OCI-LY1 (cell line): ENCODE measurements at regions not wholly inside any gene's neighbourhood (a gene's known extent, or its start where the extent isn't known, plus 50 kb on each side); places are given as distances from the start of the nearest gene placed in this dataset.

Experiments
- H2AFZ ChIP-seq: fragments of 200-600 bp; sonication (generic), shearing (Covaris generic); 2 replicates; pipeline ENCODE4 v1.6.0; 2014; ENCODE audit warnings: antibody characterized with exemption, mild to moderate bottlenecking, low read length
- H3F3A ChIP-seq: fragments of 200-600 bp; sonication (generic), shearing (Covaris generic); 2 replicates; pipeline ENCODE4 v1.6.0; 2014; ENCODE audit warnings: mild to moderate bottlenecking, antibody characterized with exemption, low read length, moderate library complexity; ENCODE audit not compliant: insufficient read depth
- H3K27ac ChIP-seq: fragments of 200-600 bp; sonication (generic); 2 replicates; pipeline ENCODE4 v1.5.1; 2014; ENCODE audit warnings: low read length, mixed run types, mild to moderate bottlenecking, low read depth; ENCODE audit not compliant: poor library complexity, severe bottlenecking
- H3K27me3 ChIP-seq: fragments of 200-600 bp; sonication (generic); 2 replicates; pipeline ENCODE4 v1.6.0; 2014; ENCODE audit warnings: antibody characterized with exemption, mild to moderate bottlenecking, low read length, moderate library complexity; ENCODE audit not compliant: insufficient read depth
- H3K36me3 ChIP-seq: fragments of 200-600 bp; sonication (generic); 2 replicates; pipeline ENCODE4 v1.6.1; 2014; ENCODE audit warnings: mild to moderate bottlenecking, antibody characterized with exemption, low read length, moderate library complexity, mixed read lengths; ENCODE audit not compliant: insufficient read depth
- H3K4me1 ChIP-seq: fragments of 200-600 bp; sonication (generic); 2 replicates; pipeline ENCODE4 v1.5.1; 2014; ENCODE audit warnings: mild to moderate bottlenecking, low read length, moderate library complexity; ENCODE audit not compliant: insufficient read depth, severe bottlenecking
- H3K4me2 ChIP-seq: fragments of 200-600 bp; sonication (generic), shearing (Covaris generic); 2 replicates; pipeline ENCODE4 v1.6.1; 2014; ENCODE audit warnings: low read length
- H3K4me3 ChIP-seq: fragments of 200-600 bp; sonication (generic); 2 replicates; pipeline ENCODE4 v1.5.1; 2014; ENCODE audit warnings: low read length, low read depth, mild to moderate bottlenecking, mixed read lengths; ENCODE audit not compliant: poor library complexity, severe bottlenecking
- H3K79me2 ChIP-seq: fragments of 200-600 bp; shearing (Covaris generic); 2 replicates; pipeline ENCODE4 v1.6.1; 2016; ENCODE audit warnings: mixed run types, low read length, mixed read lengths; ENCODE audit not compliant: insufficient read depth
- H3K9ac ChIP-seq: fragments of 200-600 bp; sonication (generic), shearing (Covaris generic); 2 replicates; pipeline ENCODE4 v1.6.1; 2014; ENCODE audit warnings: mild to moderate bottlenecking, low read length, mixed read lengths
- H3K9me2 ChIP-seq: fragments of 200-600 bp; sonication (generic), shearing (Covaris generic); 2 replicates; pipeline ENCODE4 v1.6.1; 2014; ENCODE audit warnings: low read depth, mild to moderate bottlenecking, low read length, mixed read lengths
- H3K9me3 ChIP-seq: fragments of 200-600 bp; shearing (Covaris generic); 2 replicates; pipeline ENCODE4 v1.6.1; 2014; ENCODE audit warnings: low read length, mixed read lengths
- H4K20me1 ChIP-seq: fragments of 200-600 bp; sonication (generic), shearing (Covaris generic); 2 replicates; pipeline ENCODE4 v1.6.0; 2016; ENCODE audit warnings: mild to moderate bottlenecking, low read length; ENCODE audit not compliant: insufficient read depth
- EZH2 ChIP-seq: fragments of 200-600 bp; sonication (generic), shearing (Covaris generic); IDR thresholded peaks from 2 replicates; pipeline ENCODE4 v1.8.0; 2017; ENCODE audit warnings: borderline replicate concordance, mixed run types, mild to moderate bottlenecking, antibody characterized with exemption, low read length, moderate library complexity, mixed read lengths
- TF ChIP-seq, protein P1 (sequence below): fragments of 200-600 bp; sonication (generic), shearing (Covaris generic); IDR thresholded peaks from 2 replicates; pipeline ENCODE4 v1.5.1; 2017; ENCODE audit warnings: mild to moderate bottlenecking, antibody characterized with exemption, low read length, moderate library complexity, mixed read lengths

DNA sequence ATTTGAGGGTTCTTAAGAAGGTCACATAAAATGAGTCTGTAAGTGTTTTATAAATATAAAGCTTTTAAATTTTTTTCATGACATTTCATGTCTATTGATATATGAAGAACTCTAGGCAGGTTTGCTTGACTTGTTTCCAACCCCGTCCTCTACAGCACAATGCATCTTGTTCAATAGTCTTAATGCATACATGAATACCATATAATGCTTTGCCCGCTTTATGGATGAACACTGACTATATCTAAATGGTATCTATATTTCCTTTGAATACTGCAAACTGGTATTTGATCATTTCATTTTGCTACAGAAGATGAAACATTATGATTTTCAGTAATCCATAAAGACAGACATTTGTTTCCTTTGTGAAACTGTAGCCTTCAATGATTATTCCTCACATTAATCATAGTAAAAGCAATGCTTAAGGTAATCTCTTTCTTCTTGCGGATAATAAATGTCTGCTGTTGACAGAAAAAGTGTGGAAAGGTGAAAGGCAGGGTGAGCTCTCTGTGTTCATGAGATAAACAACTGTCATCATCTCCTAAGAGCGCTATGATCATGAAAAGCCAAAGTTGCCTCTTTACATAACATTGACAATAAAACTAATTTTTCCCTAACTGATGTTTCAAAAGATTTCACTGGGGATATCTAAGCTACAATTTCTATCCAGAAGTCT, 645.1 kb downstream of the CDH8 start:
- no peaks in the 10 kb centered on the region for H4K20me1 ChIP-seq
- no peak for TF ChIP-seq EZH2
- TF ChIP-seq, protein P1, sequence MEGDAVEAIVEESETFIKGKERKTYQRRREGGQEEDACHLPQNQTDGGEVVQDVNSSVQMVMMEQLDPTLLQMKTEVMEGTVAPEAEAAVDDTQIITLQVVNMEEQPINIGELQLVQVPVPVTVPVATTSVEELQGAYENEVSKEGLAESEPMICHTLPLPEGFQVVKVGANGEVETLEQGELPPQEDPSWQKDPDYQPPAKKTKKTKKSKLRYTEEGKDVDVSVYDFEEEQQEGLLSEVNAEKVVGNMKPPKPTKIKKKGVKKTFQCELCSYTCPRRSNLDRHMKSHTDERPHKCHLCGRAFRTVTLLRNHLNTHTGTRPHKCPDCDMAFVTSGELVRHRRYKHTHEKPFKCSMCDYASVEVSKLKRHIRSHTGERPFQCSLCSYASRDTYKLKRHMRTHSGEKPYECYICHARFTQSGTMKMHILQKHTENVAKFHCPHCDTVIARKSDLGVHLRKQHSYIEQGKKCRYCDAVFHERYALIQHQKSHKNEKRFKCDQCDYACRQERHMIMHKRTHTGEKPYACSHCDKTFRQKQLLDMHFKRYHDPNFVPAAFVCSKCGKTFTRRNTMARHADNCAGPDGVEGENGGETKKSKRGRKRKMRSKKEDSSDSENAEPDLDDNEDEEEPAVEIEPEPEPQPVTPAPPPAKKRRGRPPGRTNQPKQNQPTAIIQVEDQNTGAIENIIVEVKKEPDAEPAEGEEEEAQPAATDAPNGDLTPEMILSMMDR = no peak
- H3K9ac ChIP-seq = no peak overlapping the region
- no peak overlapping the region for H3K27ac ChIP-seq
- H2AFZ ChIP-seq = no peak overlapping the region
- H3K4me1 ChIP-seq = no peaks in the 10 kb centered on the region
- no peaks in the 10 kb centered on the region for H3K36me3 ChIP-seq
- no peak overlapping the region for H3K4me2 ChIP-seq
- H3K79me2 ChIP-seq = no peaks in the 10 kb centered on the region
- no peak overlapping the region for H3K4me3 ChIP-seq
- no peaks in the 10 kb centered on the region for H3F3A ChIP-seq
- no peaks in the 10 kb centered on the region for H3K9me3 ChIP-seq
- H3K9me2 ChIP-seq = no peaks in the 10 kb centered on the region
- no peaks in the 10 kb centered on the region for H3K27me3 ChIP-seq

DNA sequence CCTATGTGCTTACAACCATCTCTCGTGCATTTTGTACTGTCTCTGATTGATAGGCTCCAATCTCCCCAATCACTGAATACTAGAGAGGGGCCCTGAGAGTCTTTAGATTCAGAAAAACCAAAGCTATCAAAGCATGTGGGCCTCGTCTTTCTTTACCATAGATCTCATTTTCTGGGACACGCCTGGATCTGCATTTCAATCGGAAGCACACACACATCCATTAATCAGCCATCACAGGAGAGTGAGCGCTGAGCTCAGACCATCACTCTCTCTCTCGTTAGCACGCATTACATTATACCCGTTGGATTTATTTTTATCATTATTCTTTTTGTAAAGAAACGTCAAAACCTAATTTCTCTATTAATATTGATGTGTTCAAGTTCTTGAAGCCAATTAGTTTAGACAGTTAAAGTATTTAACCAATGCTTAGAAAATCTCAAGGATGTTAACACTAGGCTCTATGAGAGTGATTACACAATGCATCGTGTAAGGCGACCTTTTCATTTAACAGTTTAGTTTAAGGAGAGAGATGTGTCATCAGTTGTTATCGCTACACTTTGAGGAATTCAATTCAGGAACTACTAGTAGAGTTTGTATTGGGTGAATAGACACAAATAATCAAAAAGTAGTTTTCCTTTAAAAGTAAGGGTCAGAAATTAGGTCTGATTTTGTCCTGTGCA, 650.7 kb downstream of the CDH8 start:
- no peak overlapping the region for H3K9ac ChIP-seq
- no peaks in the 10 kb centered on the region for H3K79me2 ChIP-seq
- H3K27ac ChIP-seq = no peak overlapping the region
- no peaks in the 10 kb centered on the region for H3F3A ChIP-seq
- no peaks in the 10 kb centered on the region for H3K9me2 ChIP-seq
- H3K4me3 ChIP-seq = no peak overlapping the region
- no peaks in the 10 kb centered on the region for H3K27me3 ChIP-seq
- no peaks in the 10 kb centered on the region for H4K20me1 ChIP-seq
- H3K4me2 ChIP-seq = no peak overlapping the region
- no peak overlapping the region for H2AFZ ChIP-seq
- H3K36me3 ChIP-seq = no peaks in the 10 kb centered on the region
- no peak for TF ChIP-seq EZH2
- TF ChIP-seq, protein P1 = no peak
- no peaks in the 10 kb centered on the region for H3K9me3 ChIP-seq
- H3K4me1 ChIP-seq = no peaks in the 10 kb centered on the region

DNA sequence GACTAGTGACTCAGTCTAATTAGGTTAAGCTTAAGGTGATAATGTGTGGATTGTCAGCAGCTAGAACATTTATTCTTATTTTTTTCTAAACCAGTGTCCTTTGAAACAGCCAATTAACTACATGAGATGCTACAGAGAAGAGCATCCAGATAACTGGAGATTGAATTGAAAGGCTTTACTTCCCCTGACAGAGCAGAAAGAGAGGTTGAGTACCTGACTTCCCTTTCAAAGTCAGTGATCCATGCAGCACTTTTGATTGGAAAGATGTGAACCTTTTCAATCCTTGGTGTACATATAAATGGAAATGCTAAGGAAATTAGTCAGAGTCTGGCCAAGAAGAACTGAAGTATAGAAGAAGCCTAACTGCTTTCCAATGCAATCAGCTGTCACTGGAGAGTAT, 653.8 kb downstream of the CDH8 start:
- no peaks in the 10 kb centered on the region for H3K4me1 ChIP-seq
- no peak overlapping the region for H3K27ac ChIP-seq

More for the DNA sequence above, 653.8 kb downstream of the CDH8 start:
- Histone ChIP-seq H3F3A (no peaks in the 10 kb centered on the region), H3K9ac (no peak overlapping the region), H3K79me2 (no peaks in the 10 kb centered on the region), H3K27me3 (no peaks in the 10 kb centered on the region), H2AFZ (no peak overlapping the region), H3K9me3 (no peaks in the 10 kb centered on the region), H3K4me2 (no peak overlapping the region), H3K4me3 (no peak overlapping the region), H3K9me2 (no peaks in the 10 kb centered on the region), H4K20me1 (no peaks in the 10 kb centered on the region), H3K36me3 (no peaks in the 10 kb centered on the region)
- TF ChIP-seq, protein P1 = no peak
- TF ChIP-seq EZH2 = no peak
